ENCODE measurements at regions not wholly inside any gene's neighbourhood (a gene's known extent, or its start where the extent isn't known, plus 50 kb on each side); places are given as distances from the start of the nearest gene placed in this dataset.
"Not testable (repeated sequence)": the region's sequence is repeated elsewhere in the genome, so short reads cannot be mapped to it uniquely, and the experiment has no call there.

- TF ChIP-seq, protein P1, sequence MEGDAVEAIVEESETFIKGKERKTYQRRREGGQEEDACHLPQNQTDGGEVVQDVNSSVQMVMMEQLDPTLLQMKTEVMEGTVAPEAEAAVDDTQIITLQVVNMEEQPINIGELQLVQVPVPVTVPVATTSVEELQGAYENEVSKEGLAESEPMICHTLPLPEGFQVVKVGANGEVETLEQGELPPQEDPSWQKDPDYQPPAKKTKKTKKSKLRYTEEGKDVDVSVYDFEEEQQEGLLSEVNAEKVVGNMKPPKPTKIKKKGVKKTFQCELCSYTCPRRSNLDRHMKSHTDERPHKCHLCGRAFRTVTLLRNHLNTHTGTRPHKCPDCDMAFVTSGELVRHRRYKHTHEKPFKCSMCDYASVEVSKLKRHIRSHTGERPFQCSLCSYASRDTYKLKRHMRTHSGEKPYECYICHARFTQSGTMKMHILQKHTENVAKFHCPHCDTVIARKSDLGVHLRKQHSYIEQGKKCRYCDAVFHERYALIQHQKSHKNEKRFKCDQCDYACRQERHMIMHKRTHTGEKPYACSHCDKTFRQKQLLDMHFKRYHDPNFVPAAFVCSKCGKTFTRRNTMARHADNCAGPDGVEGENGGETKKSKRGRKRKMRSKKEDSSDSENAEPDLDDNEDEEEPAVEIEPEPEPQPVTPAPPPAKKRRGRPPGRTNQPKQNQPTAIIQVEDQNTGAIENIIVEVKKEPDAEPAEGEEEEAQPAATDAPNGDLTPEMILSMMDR (IDR thresholded peaks at IDR 0.05; ENCODE audit: control insufficient read depth, extremely low read depth, insufficient read depth) = no peak
- H3K4me3 ChIP-seq (ENCODE audit: low read depth, low read length) = no peak overlapping the region
- DNase-seq (ENCODE audit: low read depth) = no peak
Measured at GRCh38 chr2:53510401-53510800, 257.2 kb upstream of the CHAC2 start.

- no peak for DNase-seq (ENCODE audit: low read depth)
- TF ChIP-seq, protein P1 (IDR thresholded peaks at IDR 0.05; ENCODE audit: control insufficient read depth, extremely low read depth, insufficient read depth) = no peak
- no peak overlapping the region for H3K4me3 ChIP-seq (ENCODE audit: low read depth, low read length)
Measured at GRCh38 chr2:53509831-53510388, 257.7 kb upstream of the CHAC2 start.

GRCh38 chr2:53508667-53509066 lies 258.9 kb upstream of the CHAC2 start:
- H3K4me3 ChIP-seq (ENCODE audit: low read depth, low read length) = no peak overlapping the region
- DNase-seq (ENCODE audit: low read depth) = no peak
- TF ChIP-seq, protein P1 (IDR thresholded peaks at IDR 0.05; ENCODE audit: control insufficient read depth, extremely low read depth, insufficient read depth) = no peak

- DNase-seq (ENCODE audit: low read depth); H3K4me3 ChIP-seq (ENCODE audit: low read depth, low read length): not testable (repeated sequence)
Measured at GRCh38 chr2:53507070-53507469, 260.5 kb upstream of the CHAC2 start.

- no peak overlapping the region for H3K4me3 ChIP-seq (ENCODE audit: low read depth, low read length)
- TF ChIP-seq, protein P1 (IDR thresholded peaks at IDR 0.05; ENCODE audit: control insufficient read depth, extremely low read depth, insufficient read depth) = no peak
- DNase-seq (ENCODE audit: low read depth) = no peak
Measured at GRCh38 chr2:53505826-53506225, 261.8 kb upstream of the CHAC2 start.

DNA sequence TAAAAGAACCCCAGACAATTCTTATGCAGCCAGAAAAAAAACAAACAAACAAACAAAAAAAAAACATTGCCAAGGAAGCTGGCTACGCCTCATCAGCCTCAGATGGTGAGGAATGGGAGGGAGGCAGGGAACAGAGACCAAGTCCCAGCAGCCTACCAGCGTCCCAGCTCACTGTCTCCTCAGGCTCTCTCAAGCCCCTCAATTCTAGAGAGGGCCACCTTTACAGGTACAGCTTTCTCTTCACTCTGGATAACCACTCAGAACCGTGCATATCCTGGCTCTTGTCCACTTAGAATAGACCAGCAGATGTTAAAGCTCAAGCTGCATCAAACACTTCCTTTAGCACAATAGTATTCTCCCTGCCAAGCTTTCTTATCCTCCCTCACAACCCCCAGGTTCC lies 263.1 kb upstream of the CHAC2 start:
- TF ChIP-seq, protein P1 (IDR thresholded peaks at IDR 0.05; ENCODE audit: control insufficient read depth, extremely low read depth, insufficient read depth) = no peak
- no peak for DNase-seq (ENCODE audit: low read depth)
- H3K4me3 ChIP-seq (ENCODE audit: low read depth, low read length) = no peak overlapping the region

DNA sequence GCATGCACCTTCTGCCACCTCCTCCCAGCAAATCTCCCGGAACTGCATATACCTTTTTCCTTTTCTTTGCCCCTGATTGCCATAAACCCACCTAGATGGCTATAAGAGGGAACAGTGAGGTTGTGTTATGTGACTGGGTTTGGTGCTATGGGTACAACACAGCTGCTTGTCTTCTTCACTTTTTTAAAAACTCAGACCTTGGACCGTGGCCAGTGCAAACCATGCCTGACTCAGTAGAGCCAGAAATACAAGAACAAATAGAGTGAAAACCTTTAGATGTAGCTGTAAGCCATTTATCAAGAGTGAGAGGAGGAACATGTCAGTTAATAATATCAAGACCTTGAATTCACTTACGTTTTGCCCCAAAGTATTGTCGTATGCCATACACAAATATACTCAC lies 267.4 kb upstream of the CHAC2 start:
- TF ChIP-seq, protein P1 (IDR thresholded peaks at IDR 0.05; ENCODE audit: control insufficient read depth, extremely low read depth, insufficient read depth) = no peak
- no peak for DNase-seq (ENCODE audit: low read depth)

More for the DNA sequence above, 267.4 kb upstream of the CHAC2 start:
- H3K4me3 ChIP-seq (ENCODE audit: low read depth, low read length) = no peak overlapping the region

Measured in LNCaP clone FGC (cell line).